H1 (cell line): ENCODE measurements at regions not wholly inside any gene's neighbourhood (a gene's known extent, or its start where the extent isn't known, plus 50 kb on each side); places are given as distances from the start of the nearest gene placed in this dataset.

Source experiments
- BRCA1 ChIP-seq: IDR thresholded peaks from 2 replicates; pipeline ENCODE4 v1.6.1; 2012; ENCODE audit warnings: low read depth, low read length, improper control_type of control experiment
- CBX8 ChIP-seq: fragments of 300-800, 300-1000 bp; sonication (generic); IDR thresholded peaks from 2 replicates; pipeline ENCODE4 v1.7.1; 2016; ENCODE audit warnings: low read depth, low read length, borderline replicate concordance
- EP300 ChIP-seq, 2 experiments: IDR thresholded peaks; 1 replicate in 1 of 2; 2 replicates in 1 of 2; pipeline ENCODE4 v1.6.1; 2011 to 2012; ENCODE audit warnings: low read depth in 2 of 2, low read length in 2 of 2, mild to moderate bottlenecking in 2 of 2, borderline replicate concordance in 1 of 2, inconsistent platforms in 1 of 2, moderate library complexity in 1 of 2
- GTF2F1 ChIP-seq: IDR thresholded peaks from 2 replicates; pipeline ENCODE4 v1.6.1; 2012; ENCODE audit warnings: low read depth, low read length, improper control_type of control experiment, borderline replicate concordance
- MAFK ChIP-seq: IDR thresholded peaks from 2 replicates; pipeline ENCODE4 v1.6.1; 2012; ENCODE audit warnings: low read depth, mild to moderate bottlenecking, improper control_type of control experiment, low read length
- NANOG ChIP-seq: IDR thresholded peaks from 2 replicates; pipeline ENCODE4 v1.6.1; 2011; ENCODE audit warnings: low read length, low read depth, mild to moderate bottlenecking, inconsistent platforms; ENCODE audit not compliant: insufficient read depth, poor library complexity, severe bottlenecking
- SUZ12 ChIP-seq: fragments of 200-600 bp; sonication (generic); IDR thresholded peaks from 2 replicates; pipeline ENCODE4 v1.6.1; 2012; ENCODE audit warnings: mild to moderate bottlenecking, inconsistent platforms, low read length, moderate library complexity, mixed read lengths
- TAF1 ChIP-seq: IDR thresholded peaks from 2 replicates; pipeline ENCODE4 v1.6.1; 2011; ENCODE audit warnings: mild to moderate bottlenecking, low read depth, low read length
- TBP ChIP-seq: IDR thresholded peaks from 2 replicates; pipeline ENCODE4 v1.6.1; 2011; ENCODE audit warnings: low read depth, low read length, improper control_type of control experiment
- TF ChIP-seq, protein P1 (sequence below): fragments of 300-600 bp; sonication (generic); IDR thresholded peaks from 2 replicates; pipeline ENCODE4 v1.7.1; 2012; ENCODE audit warnings: low read length, moderate library complexity, mild to moderate bottlenecking, inconsistent platforms; ENCODE audit not compliant: insufficient replicate concordance
- TF ChIP-seq, protein P2 (sequence below): IDR thresholded peaks from 2 replicates; pipeline ENCODE4 v1.6.1; 2012; ENCODE audit warnings: inconsistent platforms

- TF ChIP-seq, protein P1, sequence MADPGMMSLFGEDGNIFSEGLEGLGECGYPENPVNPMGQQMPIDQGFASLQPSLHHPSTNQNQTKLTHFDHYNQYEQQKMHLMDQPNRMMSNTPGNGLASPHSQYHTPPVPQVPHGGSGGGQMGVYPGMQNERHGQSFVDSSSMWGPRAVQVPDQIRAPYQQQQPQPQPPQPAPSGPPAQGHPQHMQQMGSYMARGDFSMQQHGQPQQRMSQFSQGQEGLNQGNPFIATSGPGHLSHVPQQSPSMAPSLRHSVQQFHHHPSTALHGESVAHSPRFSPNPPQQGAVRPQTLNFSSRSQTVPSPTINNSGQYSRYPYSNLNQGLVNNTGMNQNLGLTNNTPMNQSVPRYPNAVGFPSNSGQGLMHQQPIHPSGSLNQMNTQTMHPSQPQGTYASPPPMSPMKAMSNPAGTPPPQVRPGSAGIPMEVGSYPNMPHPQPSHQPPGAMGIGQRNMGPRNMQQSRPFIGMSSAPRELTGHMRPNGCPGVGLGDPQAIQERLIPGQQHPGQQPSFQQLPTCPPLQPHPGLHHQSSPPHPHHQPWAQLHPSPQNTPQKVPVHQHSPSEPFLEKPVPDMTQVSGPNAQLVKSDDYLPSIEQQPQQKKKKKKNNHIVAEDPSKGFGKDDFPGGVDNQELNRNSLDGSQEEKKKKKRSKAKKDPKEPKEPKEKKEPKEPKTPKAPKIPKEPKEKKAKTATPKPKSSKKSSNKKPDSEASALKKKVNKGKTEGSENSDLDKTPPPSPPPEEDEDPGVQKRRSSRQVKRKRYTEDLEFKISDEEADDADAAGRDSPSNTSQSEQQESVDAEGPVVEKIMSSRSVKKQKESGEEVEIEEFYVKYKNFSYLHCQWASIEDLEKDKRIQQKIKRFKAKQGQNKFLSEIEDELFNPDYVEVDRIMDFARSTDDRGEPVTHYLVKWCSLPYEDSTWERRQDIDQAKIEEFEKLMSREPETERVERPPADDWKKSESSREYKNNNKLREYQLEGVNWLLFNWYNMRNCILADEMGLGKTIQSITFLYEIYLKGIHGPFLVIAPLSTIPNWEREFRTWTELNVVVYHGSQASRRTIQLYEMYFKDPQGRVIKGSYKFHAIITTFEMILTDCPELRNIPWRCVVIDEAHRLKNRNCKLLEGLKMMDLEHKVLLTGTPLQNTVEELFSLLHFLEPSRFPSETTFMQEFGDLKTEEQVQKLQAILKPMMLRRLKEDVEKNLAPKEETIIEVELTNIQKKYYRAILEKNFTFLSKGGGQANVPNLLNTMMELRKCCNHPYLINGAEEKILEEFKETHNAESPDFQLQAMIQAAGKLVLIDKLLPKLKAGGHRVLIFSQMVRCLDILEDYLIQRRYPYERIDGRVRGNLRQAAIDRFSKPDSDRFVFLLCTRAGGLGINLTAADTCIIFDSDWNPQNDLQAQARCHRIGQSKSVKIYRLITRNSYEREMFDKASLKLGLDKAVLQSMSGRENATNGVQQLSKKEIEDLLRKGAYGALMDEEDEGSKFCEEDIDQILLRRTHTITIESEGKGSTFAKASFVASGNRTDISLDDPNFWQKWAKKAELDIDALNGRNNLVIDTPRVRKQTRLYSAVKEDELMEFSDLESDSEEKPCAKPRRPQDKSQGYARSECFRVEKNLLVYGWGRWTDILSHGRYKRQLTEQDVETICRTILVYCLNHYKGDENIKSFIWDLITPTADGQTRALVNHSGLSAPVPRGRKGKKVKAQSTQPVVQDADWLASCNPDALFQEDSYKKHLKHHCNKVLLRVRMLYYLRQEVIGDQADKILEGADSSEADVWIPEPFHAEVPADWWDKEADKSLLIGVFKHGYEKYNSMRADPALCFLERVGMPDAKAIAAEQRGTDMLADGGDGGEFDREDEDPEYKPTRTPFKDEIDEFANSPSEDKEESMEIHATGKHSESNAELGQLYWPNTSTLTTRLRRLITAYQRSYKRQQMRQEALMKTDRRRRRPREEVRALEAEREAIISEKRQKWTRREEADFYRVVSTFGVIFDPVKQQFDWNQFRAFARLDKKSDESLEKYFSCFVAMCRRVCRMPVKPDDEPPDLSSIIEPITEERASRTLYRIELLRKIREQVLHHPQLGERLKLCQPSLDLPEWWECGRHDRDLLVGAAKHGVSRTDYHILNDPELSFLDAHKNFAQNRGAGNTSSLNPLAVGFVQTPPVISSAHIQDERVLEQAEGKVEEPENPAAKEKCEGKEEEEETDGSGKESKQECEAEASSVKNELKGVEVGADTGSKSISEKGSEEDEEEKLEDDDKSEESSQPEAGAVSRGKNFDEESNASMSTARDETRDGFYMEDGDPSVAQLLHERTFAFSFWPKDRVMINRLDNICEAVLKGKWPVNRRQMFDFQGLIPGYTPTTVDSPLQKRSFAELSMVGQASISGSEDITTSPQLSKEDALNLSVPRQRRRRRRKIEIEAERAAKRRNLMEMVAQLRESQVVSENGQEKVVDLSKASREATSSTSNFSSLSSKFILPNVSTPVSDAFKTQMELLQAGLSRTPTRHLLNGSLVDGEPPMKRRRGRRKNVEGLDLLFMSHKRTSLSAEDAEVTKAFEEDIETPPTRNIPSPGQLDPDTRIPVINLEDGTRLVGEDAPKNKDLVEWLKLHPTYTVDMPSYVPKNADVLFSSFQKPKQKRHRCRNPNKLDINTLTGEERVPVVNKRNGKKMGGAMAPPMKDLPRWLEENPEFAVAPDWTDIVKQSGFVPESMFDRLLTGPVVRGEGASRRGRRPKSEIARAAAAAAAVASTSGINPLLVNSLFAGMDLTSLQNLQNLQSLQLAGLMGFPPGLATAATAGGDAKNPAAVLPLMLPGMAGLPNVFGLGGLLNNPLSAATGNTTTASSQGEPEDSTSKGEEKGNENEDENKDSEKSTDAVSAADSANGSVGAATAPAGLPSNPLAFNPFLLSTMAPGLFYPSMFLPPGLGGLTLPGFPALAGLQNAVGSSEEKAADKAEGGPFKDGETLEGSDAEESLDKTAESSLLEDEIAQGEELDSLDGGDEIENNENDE: no peak
- TF ChIP-seq SUZ12 (no peak), CBX8 (no peak), TAF1 (no peak), GTF2F1 (no peak), BRCA1 (no peak), NANOG (no peak), MAFK (no peak), EP300 (IDR thresholded peaks at IDR 0.05; ENCODE audit: borderline replicate concordance in 1 of 2, low read depth in 2 of 2, low read length in 2 of 2) (no peak), TBP (no peak)
- TF ChIP-seq, protein P2, sequence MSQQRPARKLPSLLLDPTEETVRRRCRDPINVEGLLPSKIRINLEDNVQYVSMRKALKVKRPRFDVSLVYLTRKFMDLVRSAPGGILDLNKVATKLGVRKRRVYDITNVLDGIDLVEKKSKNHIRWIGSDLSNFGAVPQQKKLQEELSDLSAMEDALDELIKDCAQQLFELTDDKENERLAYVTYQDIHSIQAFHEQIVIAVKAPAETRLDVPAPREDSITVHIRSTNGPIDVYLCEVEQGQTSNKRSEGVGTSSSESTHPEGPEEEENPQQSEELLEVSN: no peak
Observed at GRCh38 chr2:128598862-128599441, 280.3 kb upstream of the HS6ST1 start (continued).
